Keratinocyte (primary cell): ENCODE measurements at regions not wholly inside any gene's neighbourhood (a gene's known extent, or its start where the extent isn't known, plus 50 kb on each side); places are given as distances from the start of the nearest gene placed in this dataset.

ENCODE experiments used
- DNase-seq: peaks from one replicate; pipeline ENCODE4 v3.0.0-alpha.2; 2011; ENCODE audit warnings: low read depth, missing footprints, low spot score
- FAIRE-seq: peaks from 2 replicates; lab custom pipeline; 2011; peaks lifted over from hg19 to GRCh38; lab: Jason Lieb, UNC
- H2AFZ ChIP-seq: 2 replicates; pipeline ENCODE4 v1.6.0; 2012; ENCODE audit warnings: low read length, control low read depth, inconsistent platforms; ENCODE audit not compliant: control insufficient read depth
- H3K27ac ChIP-seq: 2 replicates; pipeline ENCODE4 v1.5.1; 2011; ENCODE audit warnings: low read length; ENCODE audit not compliant: control insufficient read depth, insufficient read depth
- H3K27me3 ChIP-seq: 3 replicates; pipeline ENCODE4 v1.6.0; 2011; ENCODE audit warnings: low read length; ENCODE audit not compliant: control insufficient read depth, insufficient read depth; ENCODE audit errors: extremely low read depth
- H3K36me3 ChIP-seq, 2 experiments: 2 replicates in 1 of 2; 3 replicates in 1 of 2; pipeline ENCODE4 v1.5.1; 2011; ENCODE audit warnings: low read length in 2 of 2, mild to moderate bottlenecking in 1 of 2; ENCODE audit not compliant: control insufficient read depth in 2 of 2, insufficient read depth in 2 of 2; ENCODE audit errors: extremely low read depth in 1 of 2
- H3K4me1 ChIP-seq: 3 replicates; pipeline ENCODE4 v1.5.1; 2011; ENCODE audit warnings: low read length; ENCODE audit not compliant: control insufficient read depth, insufficient read depth; ENCODE audit errors: extremely low read depth
- H3K4me2 ChIP-seq: 3 replicates; pipeline ENCODE4 v1.6.0; 2011; ENCODE audit warnings: low read depth, low read length; ENCODE audit not compliant: control insufficient read depth, insufficient read depth; ENCODE audit errors: extremely low read depth
- H3K4me3 ChIP-seq, 3 experiments: fragments of 200-600 bp in 1 of 3; sonication (generic) in 1 of 3; 2 replicates in 2 of 3; 3 replicates in 1 of 3; pipeline ENCODE4 v1.5.1; 2011 to 2016; ENCODE audit warnings: low read length in 3 of 3, mild to moderate bottlenecking in 3 of 3, control low read depth in 2 of 3, inconsistent platforms in 1 of 3, low read depth in 1 of 3, mixed read lengths in 1 of 3, mixed run types in 1 of 3, moderate library complexity in 1 of 3; ENCODE audit not compliant: control insufficient read depth in 2 of 3, insufficient read depth in 2 of 3; ENCODE audit errors: extremely low read depth in 1 of 3
- H3K79me2 ChIP-seq: 2 replicates; pipeline ENCODE4 v1.6.0; 2012; ENCODE audit warnings: low read length; ENCODE audit not compliant: control insufficient read depth, insufficient read depth
- H3K9ac ChIP-seq: 3 replicates; pipeline ENCODE4 v1.6.0; 2011; ENCODE audit warnings: low read length; ENCODE audit not compliant: control insufficient read depth, insufficient read depth; ENCODE audit errors: extremely low read depth
- H3K9me1 ChIP-seq: 3 replicates; pipeline ENCODE4 v1.6.0; 2011; ENCODE audit warnings: low read length; ENCODE audit not compliant: control insufficient read depth, insufficient read depth; ENCODE audit errors: extremely low read depth
- H3K9me3 ChIP-seq: 2 replicates; pipeline ENCODE4 v1.5.1; 2012; ENCODE audit warnings: low read depth, low read length; ENCODE audit not compliant: control insufficient read depth
- H4K20me1 ChIP-seq: 3 replicates; pipeline ENCODE4 v1.6.0; 2011; ENCODE audit warnings: low read length; ENCODE audit not compliant: control insufficient read depth, insufficient read depth; ENCODE audit errors: extremely low read depth
- EZH2 ChIP-seq: IDR thresholded peaks from one replicate; pipeline ENCODE4 v1.6.1; 2012; ENCODE audit warnings: inconsistent platforms, mild to moderate bottlenecking, low read length, moderate library complexity
- dilution Hi-C: fragments of 300-500 bp; cut with MboI; formaldehyde crosslinking; loops from one replicate; pipeline ENCODE4 v1.7.0; 2020; ENCODE audit warnings: low sequenced_read_pairs; ENCODE audit not compliant: extremely low pct_ligation_motif_present
- TF ChIP-seq, protein P1 (sequence below), 3 experiments: IDR thresholded peaks in 1 of 3; conservative IDR thresholded peaks in 1 of 3; optimal IDR thresholded peaks in 1 of 3; 2 replicates in 2 of 3; 3 replicates in 1 of 3; pipeline versions ENCODE3 to v1.5.1; 2011; ENCODE audit warnings: low read length in 3 of 3, mild to moderate bottlenecking in 3 of 3, moderate library complexity in 2 of 3, control low read depth in 1 of 3, inconsistent platforms in 1 of 3; ENCODE audit not compliant: insufficient read depth in 2 of 3; ENCODE audit errors: extremely low read depth in 1 of 3

- Histone ChIP-seq H3K36me3 (no peaks in the 10 kb centered on the region), H3K9me3 (no peaks in the 10 kb centered on the region), H3K4me1 (no peaks in the 10 kb centered on the region), H3K9ac (no peak overlapping the region), H2AFZ (no peak overlapping the region), H3K4me3 (no peak overlapping the region), H4K20me1 (no peaks in the 10 kb centered on the region), H3K79me2 (no peaks in the 10 kb centered on the region), H3K27ac (no peak overlapping the region), H3K9me1 (no peaks in the 10 kb centered on the region), H3K27me3 (no peaks in the 10 kb centered on the region), H3K4me2 (no peak overlapping the region)
- no peak for TF ChIP-seq EZH2
- TF ChIP-seq, protein P1, sequence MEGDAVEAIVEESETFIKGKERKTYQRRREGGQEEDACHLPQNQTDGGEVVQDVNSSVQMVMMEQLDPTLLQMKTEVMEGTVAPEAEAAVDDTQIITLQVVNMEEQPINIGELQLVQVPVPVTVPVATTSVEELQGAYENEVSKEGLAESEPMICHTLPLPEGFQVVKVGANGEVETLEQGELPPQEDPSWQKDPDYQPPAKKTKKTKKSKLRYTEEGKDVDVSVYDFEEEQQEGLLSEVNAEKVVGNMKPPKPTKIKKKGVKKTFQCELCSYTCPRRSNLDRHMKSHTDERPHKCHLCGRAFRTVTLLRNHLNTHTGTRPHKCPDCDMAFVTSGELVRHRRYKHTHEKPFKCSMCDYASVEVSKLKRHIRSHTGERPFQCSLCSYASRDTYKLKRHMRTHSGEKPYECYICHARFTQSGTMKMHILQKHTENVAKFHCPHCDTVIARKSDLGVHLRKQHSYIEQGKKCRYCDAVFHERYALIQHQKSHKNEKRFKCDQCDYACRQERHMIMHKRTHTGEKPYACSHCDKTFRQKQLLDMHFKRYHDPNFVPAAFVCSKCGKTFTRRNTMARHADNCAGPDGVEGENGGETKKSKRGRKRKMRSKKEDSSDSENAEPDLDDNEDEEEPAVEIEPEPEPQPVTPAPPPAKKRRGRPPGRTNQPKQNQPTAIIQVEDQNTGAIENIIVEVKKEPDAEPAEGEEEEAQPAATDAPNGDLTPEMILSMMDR (optimal IDR thresholded peaks at IDR 0.05 in 1 of 3, IDR thresholded peaks at IDR 0.05 in 1 of 3, conservative IDR thresholded peaks at IDR 0.05 in 1 of 3; ENCODE audit: extremely low read depth in 1 of 3, insufficient read depth in 2 of 3, low read length in 3 of 3) = no peak
- DNase-seq = no peak
- dilution Hi-C loops = no loop called here
- FAIRE-seq = no peak
Observed at GRCh38 chr11:42890773-42891172, 421.0 kb upstream of the API5 start.

DNA sequence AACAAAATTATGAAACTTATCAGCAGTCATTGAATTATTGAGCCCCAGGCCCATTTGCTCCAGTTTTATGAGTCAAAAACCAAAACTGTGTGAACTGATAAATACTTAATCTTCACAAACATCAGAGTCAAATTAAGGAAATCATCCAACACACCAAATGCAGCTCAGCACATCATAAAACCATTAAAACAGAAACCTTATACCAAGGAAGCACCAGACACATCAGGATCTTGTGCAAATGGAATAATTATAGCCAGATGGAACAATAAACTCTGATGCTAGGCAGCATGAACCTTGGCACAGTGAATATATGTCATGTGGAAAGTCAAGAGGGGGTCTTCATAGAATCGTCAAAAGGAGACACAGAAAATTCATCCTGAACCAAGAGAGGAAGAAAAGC is 410.7 kb upstream of the API5 start:
- Histone ChIP-seq H4K20me1 (no peaks in the 10 kb centered on the region), H3K9me3 (no peaks in the 10 kb centered on the region), H3K4me3 (no peak overlapping the region), H3K36me3 (no peaks in the 10 kb centered on the region), H3K4me1 (no peaks in the 10 kb centered on the region), H3K9me1 (no peaks in the 10 kb centered on the region), H3K79me2 (no peaks in the 10 kb centered on the region), H3K4me2 (no peak overlapping the region), H3K9ac (no peak overlapping the region), H3K27ac (no peak overlapping the region), H3K27me3 (no peaks in the 10 kb centered on the region), H2AFZ (no peak overlapping the region)
- TF ChIP-seq EZH2 = no peak
- TF ChIP-seq, protein P1 (optimal IDR thresholded peaks at IDR 0.05 in 1 of 3, IDR thresholded peaks at IDR 0.05 in 1 of 3, conservative IDR thresholded peaks at IDR 0.05 in 1 of 3; ENCODE audit: extremely low read depth in 1 of 3, insufficient read depth in 2 of 3, low read length in 3 of 3) = no peak
- no peak for FAIRE-seq
- dilution Hi-C loops = no loop called here
- DNase-seq = no peak
